NCI-H2227 (cell line): ENCODE measurements at regions not wholly inside any gene's neighbourhood (a gene's known extent, or its start where the extent isn't known, plus 50 kb on each side); places are given as distances from the start of the nearest gene placed in this dataset.
"Not testable (repeated sequence)": the region's sequence is repeated elsewhere in the genome, so short reads cannot be mapped to it uniquely, and the experiment has no call there.

Experiments
- DNase-seq: peaks from one replicate; lab custom pipeline; 2025; ENCODE audit not compliant: unreplicated experiment; lab: John Stamatoyannopoulos, UW

DNA sequence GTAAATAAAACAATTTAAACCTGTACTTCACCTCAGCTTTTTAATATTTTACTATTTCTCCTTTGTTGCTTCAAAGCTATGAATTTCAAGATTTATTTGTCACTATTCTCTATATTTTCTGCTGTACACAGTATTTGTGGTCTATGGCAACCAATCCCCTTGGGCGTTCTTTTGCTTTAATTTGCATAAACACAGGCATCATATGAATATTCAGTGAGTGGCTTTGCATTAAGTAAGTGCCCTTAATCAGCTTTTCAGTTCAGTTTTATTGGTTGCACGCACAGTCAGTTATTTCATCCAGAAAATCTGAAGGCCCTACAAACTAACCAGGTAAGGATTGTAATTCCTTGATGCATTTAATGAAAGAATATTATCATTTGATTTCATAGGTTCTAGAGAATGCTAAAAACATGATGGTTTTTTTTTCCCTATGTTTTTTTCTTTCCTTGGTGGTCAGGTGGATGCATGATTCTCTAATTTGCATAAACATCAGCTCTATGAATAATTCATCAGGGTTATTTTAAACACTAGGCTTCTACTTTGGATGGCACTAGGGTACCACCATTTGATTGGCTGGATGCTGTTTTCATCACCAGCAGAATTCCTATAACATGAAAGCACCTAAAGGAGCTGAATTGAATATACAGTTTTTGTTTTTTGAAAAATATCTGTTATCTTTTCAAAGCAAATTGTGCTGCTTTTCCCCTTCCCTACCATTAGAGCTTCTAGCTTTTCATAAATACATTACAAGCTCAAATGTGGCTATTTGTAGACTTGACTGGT lies 249.2 kb upstream of the CCNH start:
- no peak for DNase-seq

DNA sequence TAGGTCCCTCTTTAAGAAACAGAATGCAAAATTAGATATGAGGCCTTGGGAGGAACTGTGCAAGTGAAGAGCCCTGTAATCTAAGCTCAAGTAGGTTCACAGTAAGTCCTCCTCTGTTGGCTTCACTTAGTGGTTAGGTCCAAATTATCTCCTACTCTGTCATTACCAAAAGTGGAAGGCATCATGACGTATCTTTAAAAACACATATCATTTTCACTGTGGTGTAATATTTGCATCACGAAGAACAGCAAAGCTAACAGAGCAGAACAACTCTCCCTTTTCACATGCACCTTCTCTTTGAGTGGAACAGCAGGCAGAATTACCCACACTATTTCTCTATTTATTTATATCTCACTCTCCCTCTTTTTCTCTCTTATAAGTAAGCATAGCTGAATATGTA lies 240.5 kb upstream of the CCNH start:
- no peak for DNase-seq

DNA sequence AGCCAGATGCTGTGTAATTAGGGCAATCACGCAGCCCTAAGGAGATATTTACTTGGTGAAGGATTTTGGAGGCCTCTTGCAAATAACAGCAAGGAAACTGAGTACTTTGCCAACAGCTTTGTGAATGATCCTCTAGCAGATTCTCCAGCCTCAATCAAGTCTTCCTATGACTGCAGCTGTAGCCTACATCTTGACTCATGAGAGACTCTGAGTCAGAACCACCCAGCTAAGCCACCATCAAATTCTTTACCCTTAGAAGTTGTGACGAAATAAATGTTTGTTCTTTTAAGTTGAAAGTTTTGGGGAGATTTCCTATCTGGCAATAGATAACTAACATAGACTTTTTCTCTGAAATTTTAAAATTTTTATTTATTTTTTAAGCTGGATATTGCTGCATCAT lies 237.6 kb upstream of the CCNH start:
- DNase-seq, result no peak

DNA sequence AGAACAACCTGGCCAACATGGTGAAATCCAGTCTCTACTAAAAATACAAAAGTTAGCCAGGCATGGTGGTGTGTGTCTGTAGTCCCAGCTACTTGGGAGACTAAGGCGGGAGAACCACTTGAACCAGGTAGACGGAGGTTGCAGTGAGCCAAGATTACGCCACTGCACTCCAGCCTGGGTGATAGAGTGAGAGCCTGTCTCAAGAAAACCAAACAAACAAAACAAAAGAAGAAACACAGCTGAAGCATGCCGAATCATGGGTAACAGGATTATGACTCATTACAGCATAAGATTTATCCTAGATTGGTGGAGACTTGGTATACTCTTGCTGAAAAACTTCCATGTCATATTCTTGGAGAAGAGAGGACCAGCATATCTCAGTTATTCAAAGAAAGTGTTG lies 236.7 kb upstream of the CCNH start:
- DNase-seq, result no peak

DNA sequence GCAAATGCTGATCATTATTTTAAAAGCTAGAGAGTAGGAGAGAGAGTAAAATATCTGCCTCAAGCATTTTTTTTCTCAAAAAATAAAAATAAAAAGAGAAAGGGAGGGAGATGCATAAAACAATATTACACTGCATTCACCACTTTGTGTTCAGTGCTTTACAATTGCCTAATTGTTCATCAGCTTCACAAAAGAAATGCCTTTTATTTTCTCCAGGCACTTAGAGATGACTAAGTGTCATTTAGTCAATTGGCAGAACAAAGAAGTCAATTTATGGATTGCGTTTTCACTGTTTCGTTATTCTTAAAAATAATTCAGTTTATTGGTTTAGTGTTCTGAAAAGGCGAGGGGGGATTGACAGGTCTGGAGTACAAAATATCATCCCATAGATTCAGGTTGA lies 232.5 kb upstream of the CCNH start:
- no peak for DNase-seq

DNA sequence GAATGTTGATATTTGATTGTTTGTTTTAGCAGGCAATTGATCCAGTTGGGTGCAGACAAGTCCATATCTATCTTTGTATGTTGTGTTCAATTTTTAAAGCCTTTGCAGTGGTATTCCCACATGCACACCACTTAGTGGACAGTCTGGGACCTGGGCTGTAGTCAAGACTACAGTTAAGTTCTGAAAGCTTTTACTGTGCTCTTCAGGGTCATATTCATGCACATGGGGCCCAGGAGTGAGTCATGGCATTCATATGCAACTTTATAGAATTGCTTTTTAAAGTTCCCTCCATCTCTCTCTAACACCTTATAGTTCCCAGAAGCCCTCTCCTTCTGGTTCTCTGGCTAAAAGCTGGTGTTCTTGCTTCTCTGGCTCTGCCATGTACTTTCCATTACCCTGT lies 228.2 kb upstream of the CCNH start:
- DNase-seq, result no peak

DNA sequence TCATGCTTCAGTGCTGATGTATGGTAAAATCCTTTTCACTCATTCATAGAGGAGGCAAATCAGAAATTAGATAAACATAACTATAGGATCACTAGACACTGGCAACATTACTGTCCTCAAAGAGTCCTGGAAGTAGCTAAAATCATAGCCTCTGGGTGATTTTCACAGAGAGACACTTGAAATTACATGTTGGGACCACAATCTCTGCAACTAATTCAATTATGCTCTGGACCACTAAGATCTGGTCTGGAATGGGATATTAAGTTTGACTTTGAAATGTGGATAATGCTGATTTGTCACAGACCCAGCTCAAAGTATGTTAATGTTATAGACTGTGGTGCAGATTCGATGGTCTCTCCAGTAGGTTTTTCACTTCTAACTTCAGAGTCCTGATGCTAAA lies 214.6 kb upstream of the CCNH start:
- no peak for DNase-seq

DNA sequence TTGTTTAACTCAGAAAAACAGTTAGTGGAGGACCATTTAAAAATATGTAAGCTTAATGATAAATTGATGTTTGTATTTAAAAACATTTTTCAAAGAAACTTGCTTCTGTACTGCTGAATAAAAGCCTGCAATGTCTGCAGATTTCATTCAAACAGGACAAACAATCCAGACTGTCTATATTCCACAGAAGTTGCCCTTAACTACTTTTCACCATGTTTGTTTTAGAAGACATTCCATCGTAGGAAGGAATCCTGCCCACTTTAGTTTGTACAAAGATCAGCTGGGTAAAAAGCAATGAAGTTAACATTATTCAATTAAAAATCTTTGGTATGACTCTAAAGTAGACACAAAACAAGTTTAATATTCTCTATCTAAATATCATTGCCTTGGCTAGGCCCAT lies 195.7 kb upstream of the CCNH start:
- no peak for DNase-seq

DNA sequence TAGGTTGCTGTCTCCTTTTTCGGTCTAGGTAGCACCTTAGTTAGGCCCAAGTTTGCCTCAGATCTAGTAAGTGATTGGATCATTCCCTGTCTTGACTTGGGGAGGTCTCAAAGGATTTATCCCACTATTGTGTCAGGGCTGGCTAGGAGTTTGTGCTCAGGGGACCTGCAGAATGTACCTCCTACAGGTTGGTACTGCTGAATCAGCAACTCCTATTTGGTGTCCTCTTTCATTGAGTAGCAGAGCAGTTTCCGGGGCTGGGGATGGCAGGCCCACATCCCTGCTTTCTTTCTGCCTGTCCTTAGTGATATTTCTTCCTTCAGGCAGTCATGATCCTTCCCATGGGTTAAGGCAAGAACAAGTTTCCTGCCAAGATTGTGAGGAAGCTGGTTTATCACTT lies 192.9 kb upstream of the CCNH start:
- no peak for DNase-seq

DNA sequence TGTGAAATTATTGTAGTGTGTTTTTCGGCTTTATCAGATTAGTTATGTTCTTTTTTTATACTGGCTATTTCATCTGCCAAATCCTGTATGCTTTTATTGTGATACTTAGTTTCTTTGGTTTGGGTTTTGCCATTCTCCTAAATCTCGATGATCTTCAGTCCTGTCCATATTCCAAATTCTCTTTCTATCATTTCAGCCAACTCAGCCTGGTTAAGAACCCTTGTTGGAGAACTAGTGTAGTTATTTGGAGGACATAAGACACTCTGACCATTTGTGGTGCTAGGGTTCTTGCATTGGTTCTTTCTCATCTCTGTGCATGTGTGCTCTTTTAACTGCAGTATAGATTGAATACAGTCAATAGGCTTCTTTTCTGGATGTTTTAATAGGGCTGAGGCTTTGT lies 187.0 kb upstream of the CCNH start:
- no peak for DNase-seq

DNA sequence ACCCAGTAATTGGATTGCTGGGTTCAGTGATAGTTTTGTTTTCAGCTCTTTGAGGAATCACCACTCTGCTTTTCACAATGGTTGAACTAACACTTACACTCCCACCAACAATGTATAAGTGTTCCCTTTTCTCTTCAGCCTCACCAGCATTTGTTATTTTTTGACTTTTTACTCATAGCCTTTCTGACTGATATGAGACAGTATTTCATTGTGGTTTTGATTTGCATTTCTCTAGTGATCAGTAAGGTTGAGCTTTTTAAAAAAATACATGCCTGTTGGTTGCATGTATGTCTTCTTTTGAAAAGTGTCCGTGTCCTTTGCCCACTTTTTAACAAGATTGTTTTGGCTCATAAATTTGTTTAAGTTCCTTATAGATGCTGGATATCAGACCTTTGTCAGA lies 185.7 kb upstream of the CCNH start:
- no peak for DNase-seq

DNA sequence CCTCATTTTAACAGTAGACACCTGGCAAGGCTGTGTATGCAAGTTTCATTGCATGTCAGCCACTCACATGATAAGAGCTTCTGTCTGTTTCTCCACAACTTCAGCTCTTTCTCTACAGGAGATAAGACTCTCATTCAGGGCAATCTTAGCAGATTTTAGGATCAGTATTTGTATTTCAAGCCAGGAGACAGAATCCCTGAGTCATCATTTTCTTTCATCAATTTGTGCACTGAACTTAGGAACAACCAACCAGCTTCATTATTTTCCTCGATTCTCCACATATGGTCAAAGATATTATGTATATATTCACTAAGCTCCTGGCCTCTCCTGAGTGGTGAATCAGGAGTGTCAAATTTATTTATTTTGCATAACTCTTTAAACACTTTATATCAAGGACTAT lies 181.8 kb upstream of the CCNH start:
- no peak for DNase-seq

DNA sequence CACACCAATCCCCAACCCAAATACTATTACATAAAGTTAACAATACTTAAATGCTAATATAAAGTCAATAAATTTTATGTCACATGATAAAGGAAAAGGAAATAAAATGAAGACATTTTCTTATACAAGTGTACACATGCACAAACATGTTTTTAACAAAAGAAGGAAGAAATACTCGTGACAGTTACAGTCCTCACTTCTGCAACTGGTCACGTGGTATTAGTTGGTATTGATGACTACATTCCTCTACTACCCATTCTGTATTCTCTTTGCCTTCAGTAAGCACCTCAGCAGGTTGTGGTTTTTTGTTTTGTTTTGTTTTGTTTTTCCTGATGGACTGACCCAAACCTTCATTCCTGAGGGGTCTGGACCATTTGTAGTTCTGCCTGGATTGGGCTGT lies 176.9 kb upstream of the CCNH start:
- DNase-seq, result no peak

DNA sequence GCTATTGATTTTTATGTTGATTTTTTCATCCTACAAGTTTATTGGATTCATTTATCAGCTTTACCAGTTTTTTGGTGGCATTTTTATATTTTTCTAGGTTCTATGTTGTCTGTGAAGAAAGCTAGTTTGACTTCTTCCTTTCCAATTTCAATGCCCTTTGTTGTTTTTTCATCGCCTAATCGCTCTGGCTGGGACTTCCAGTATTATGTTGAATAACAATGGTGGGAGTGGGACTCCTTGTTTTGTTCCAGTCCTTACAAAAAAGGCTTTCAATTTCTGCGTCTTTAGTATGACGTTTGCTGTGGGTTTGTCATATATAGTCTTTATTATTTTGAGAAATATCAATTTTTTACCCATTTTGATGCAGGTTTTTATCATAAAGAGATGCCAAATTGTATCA lies 175.6 kb upstream of the CCNH start:
- no peak for DNase-seq

DNA sequence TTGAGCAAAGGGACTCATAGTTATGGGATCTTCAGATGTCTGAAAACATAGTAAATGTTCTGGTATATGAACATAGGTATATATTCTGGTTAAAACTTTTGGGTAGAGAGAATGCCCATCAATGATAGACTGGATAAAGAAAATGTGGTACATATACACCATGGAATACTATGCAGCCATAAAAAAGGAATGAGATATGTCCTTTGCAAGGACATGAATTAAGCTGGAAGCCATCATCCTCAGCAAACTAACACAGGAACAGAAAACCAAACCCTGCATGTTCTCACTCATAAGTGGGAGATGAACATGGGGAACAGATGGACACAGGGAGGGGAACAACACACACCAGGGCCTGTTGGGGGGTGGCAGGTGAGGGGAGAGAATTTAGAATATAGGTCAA lies 171.0 kb upstream of the CCNH start:
- not testable (repeated sequence) for DNase-seq

DNA sequence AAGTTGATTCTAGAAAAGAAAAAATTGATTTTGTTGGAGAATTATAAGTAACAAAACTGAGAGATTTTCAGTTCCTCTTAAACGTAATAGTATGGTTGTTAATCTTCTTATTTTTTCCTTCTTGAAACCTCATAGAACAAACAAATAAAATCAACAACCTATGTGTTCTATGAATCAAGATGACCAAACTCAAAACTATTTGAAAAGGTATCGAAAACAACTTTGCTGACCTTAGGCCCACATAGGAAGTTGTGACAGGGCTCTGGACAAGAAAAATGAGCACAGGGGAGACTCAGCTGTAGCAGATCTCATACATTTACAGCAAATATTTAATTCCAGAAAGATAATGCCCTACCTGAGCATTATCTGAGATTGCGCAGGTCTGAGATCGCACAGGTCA lies 169.4 kb upstream of the CCNH start:
- DNase-seq, result no peak

DNA sequence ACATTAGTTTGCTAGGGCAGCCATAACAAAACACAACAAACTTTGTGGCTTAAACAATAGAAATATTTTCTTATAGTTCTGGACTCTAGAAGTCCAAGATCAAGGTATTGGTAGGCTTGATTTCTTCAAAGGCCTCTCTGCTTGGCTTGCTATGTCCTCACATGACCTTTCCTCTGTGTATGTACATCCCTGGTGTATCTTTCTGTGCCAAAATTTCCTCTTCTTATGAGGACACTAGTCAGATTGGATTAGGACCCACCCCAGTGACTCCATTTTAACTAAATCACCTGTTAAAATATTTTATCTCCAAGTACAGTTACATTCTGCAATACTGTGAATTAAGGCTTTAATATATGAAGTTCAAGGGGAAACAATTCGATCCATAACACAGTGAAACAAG lies 168.9 kb upstream of the CCNH start:
- no peak for DNase-seq

DNA sequence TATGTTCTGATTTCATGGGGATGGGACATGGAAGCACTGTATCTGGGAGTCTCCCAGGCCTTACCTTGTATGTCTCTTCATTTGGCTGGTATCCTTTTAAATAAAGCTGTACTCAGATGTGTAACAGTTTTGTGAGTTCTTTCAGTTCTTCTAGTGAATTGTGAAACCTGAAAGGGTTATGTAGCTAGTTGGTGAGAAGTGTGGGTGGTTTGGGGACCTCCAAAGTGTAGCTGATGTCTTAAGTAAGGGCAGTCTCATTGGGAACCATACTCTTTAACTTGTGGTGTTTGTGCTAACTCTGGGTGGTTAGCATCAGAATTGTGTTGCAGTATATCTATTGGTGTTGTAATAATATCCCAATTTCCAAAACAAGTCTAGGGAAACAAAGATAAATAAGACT lies 166.9 kb upstream of the CCNH start:
- no peak for DNase-seq

DNA sequence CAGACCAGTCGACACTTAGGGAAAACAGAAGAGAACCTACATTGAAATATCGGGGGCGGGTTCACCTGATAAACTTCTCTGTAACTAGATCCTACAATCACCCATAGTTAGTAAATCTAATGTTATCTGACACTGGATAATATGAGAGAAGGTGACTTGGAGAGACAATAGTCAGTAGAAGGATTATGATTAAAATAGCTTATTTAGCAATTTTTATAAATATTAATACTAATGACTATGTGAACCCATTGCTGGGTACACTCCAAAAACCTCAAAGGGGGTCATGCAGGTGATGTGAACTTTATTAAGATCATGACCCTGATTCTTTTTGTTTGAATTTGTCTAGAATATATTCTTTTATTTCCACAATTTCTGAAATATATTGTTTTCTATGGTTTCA lies 164.1 kb upstream of the CCNH start:
- no peak for DNase-seq

DNA sequence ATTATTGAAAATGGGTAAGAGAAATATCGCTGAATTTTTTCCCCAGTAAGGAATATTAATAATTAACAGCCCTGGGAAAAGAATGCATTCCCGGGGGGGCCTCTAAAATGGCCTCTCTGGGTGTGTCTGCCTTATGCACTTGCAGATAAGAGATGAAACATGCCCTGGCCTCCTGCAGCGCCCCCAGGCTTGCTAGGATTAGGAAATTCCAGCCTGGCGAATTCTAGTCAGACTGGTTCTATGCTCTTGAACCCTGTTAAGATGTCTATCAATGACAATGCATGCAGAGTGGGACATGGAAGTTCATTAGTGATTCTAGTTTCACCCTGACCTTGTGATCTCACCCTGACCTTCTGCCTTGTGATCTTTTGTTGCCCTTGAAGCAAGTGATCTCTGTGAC lies 163.6 kb upstream of the CCNH start:
- DNase-seq, result not testable (repeated sequence)

DNA sequence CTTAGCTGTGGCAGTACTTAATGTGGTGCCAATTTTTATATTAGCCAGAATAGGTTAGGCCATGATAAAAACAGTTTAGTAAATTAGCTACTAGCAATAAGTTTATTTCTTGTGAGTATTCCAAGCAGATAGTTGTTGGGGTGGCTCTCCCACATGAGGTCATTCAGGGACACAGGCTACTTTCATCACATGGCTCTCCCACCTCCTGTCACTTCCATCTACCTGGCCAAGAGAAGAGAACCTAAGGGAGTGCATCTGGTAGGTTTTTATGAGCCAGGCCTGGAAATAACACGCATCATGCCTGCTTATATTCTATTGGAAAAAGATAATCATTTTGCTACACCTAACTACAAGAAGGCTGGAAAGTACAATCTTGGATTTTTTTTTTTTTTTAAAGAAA lies 161.4 kb upstream of the CCNH start:
- DNase-seq, result no peak

DNA sequence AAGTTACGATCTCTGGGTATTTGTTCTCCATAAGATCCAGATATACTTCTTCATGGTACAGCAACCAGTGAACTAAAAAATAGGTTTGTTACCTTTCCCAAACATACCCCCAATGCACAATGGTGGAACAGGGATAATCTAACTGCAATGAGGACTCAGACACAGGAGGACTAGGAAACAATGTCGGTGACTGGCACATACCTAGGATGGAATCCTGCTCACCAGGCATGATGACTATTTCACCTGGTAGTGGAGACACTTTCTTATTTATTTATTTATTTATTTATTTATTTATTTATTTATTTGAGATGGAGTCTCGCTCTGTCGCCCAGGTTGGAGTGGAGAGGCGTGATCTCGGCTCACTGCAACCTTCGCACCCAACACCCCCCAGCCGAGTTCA lies 159.9 kb upstream of the CCNH start:
- DNase-seq, result no peak

DNA sequence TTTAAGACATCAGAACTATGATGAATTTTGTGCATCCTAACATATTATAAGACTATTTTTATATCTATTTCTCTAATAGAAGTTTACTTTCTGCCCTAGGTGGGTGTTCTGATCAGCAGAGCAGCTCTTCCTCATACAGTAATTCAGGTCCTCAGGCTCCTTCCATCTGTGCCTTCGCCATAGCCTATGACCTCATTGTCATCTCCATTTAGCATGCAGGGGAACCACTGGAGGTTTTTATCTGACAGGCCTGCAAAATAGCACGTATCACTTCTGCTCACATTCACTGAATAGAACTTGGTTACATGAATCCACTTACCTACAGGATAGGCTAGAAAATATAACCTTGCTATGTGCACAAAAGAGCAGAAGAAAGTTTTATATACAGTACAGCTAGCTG lies 159.4 kb upstream of the CCNH start:
- DNase-seq, result no peak

DNA sequence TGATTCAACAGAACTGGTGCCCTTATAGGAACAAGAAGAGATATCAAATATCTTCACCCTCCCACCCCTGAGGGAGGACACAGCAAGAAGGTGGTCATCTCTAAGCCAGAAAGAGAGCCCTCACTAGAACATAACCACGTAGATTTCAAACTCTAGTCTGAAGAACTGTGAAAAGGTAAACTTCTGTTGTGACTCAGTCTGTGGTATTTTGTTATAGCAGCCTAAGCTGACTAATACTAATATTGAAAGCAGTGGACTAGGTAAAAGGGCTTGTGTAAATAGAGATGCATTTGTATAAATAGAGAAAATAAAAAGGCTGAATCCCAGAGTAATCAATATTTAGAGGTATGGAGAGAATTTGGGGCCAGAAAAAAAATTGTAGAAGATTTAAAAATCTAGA lies 157.6 kb upstream of the CCNH start:
- no peak for DNase-seq
